Glomerular visceral epithelial cell (primary cell): ENCODE measurements at regions not wholly inside any gene's neighbourhood (a gene's known extent, or its start where the extent isn't known, plus 50 kb on each side); places are given as distances from the start of the nearest gene placed in this dataset.
"Not testable (repeated sequence)": the region's sequence is repeated elsewhere in the genome, so short reads cannot be mapped to it uniquely, and the experiment has no call there.

ENCODE experiments used
- DNase-seq: peaks from one replicate; pipeline ENCODE4 v3.0.0-alpha.2; 2016; ENCODE audit errors: extremely low spot score

GRCh38 chr2:57703407-57703806 lies 343.2 kb upstream of the VRK2 start:
- DNase-seq: no peak

- DNase-seq: not testable (repeated sequence)
Measured at GRCh38 chr2:57707794-57708193, 338.8 kb upstream of the VRK2 start.

GRCh38 chr2:57711991-57712390 lies 334.6 kb upstream of the VRK2 start:
- DNase-seq: no peak

- peak; percentile 69 for DNase-seq
Measured at GRCh38 chr2:57720728-57721627, 325.6 kb upstream of the VRK2 start.

- no peak for DNase-seq
Measured at GRCh38 chr2:57725337-57725947, 321.2 kb upstream of the VRK2 start.

GRCh38 chr2:57726294-57726693 lies 320.3 kb upstream of the VRK2 start:
- no peak for DNase-seq

GRCh38 chr2:57728691-57729090 lies 317.9 kb upstream of the VRK2 start:
- no peak for DNase-seq

GRCh38 chr2:57733956-57734355 lies 312.6 kb upstream of the VRK2 start:
- no peak for DNase-seq

- no peak for DNase-seq
Measured at GRCh38 chr2:57740891-57741290, 305.7 kb upstream of the VRK2 start.

- no peak for DNase-seq
Measured at GRCh38 chr2:57753636-57754035, 293.0 kb upstream of the VRK2 start.

- DNase-seq: no peak
Measured at GRCh38 chr2:57758686-57759085, 287.9 kb upstream of the VRK2 start.

- no peak for DNase-seq
Measured at GRCh38 chr2:57759131-57759530, 287.5 kb upstream of the VRK2 start.

- peak; percentile 73 for DNase-seq
Measured at GRCh38 chr2:57759822-57760300, 286.7 kb upstream of the VRK2 start.

GRCh38 chr2:57760381-57760801 lies 286.2 kb upstream of the VRK2 start:
- no peak for DNase-seq

- no peak for DNase-seq
Measured at GRCh38 chr2:57776916-57777315, 269.7 kb upstream of the VRK2 start.

GRCh38 chr2:57782587-57782986 lies 264.0 kb upstream of the VRK2 start:
- no peak for DNase-seq

GRCh38 chr2:57793310-57793709 lies 253.3 kb upstream of the VRK2 start:
- DNase-seq: no peak

GRCh38 chr2:57796527-57796926 lies 250.1 kb upstream of the VRK2 start:
- DNase-seq: no peak

GRCh38 chr2:57798346-57798745 lies 248.3 kb upstream of the VRK2 start:
- DNase-seq: no peak

GRCh38 chr2:57802243-57802642 lies 244.4 kb upstream of the VRK2 start:
- DNase-seq: no peak

GRCh38 chr2:57804971-57805370 lies 241.6 kb upstream of the VRK2 start:
- no peak for DNase-seq

- no peak for DNase-seq
Measured at GRCh38 chr2:57806449-57806968, 240.1 kb upstream of the VRK2 start.

GRCh38 chr2:57809230-57809629 lies 237.4 kb upstream of the VRK2 start:
- no peak for DNase-seq
